ENCODE measurements at regions not wholly inside any gene's neighbourhood (a gene's known extent, or its start where the extent isn't known, plus 50 kb on each side); places are given as distances from the start of the nearest gene placed in this dataset.

- H3K36me3 Mint-ChIP-seq (ENCODE audit: insufficient read depth): no peaks in the 10 kb centered on the region
- no peak overlapping the region for H3K27ac Mint-ChIP-seq
- H3K27me3 Mint-ChIP-seq: peaks cover 25% of the 10 kb centered on the region
- H3K4me3 Mint-ChIP-seq (ENCODE audit: low read depth): no peak overlapping the region
- peaks cover 5% of the 10 kb centered on the region for H3K4me1 Mint-ChIP-seq (ENCODE audit: low read depth)
- TF ChIP-seq, protein P1, sequence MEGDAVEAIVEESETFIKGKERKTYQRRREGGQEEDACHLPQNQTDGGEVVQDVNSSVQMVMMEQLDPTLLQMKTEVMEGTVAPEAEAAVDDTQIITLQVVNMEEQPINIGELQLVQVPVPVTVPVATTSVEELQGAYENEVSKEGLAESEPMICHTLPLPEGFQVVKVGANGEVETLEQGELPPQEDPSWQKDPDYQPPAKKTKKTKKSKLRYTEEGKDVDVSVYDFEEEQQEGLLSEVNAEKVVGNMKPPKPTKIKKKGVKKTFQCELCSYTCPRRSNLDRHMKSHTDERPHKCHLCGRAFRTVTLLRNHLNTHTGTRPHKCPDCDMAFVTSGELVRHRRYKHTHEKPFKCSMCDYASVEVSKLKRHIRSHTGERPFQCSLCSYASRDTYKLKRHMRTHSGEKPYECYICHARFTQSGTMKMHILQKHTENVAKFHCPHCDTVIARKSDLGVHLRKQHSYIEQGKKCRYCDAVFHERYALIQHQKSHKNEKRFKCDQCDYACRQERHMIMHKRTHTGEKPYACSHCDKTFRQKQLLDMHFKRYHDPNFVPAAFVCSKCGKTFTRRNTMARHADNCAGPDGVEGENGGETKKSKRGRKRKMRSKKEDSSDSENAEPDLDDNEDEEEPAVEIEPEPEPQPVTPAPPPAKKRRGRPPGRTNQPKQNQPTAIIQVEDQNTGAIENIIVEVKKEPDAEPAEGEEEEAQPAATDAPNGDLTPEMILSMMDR (IDR thresholded peaks at IDR 0.05; ENCODE audit: unreplicated experiment): no peak
- no peak for DNase-seq (ENCODE audit: low spot score, unreplicated experiment)
- peaks cover 2% of the 10 kb centered on the region for H3K9me3 Mint-ChIP-seq (ENCODE audit: low read depth)
These were observed 136.9 kb upstream of the SYT13 start for GRCh38 chr11:45423036-45423435.

GRCh38 chr11:45414088-45414487 lies 127.9 kb upstream of the SYT13 start:
- H3K9me3 Mint-ChIP-seq (ENCODE audit: low read depth): peaks cover 2% of the 10 kb centered on the region
- TF ChIP-seq, protein P1 (IDR thresholded peaks at IDR 0.05; ENCODE audit: unreplicated experiment): no peak

DNA sequence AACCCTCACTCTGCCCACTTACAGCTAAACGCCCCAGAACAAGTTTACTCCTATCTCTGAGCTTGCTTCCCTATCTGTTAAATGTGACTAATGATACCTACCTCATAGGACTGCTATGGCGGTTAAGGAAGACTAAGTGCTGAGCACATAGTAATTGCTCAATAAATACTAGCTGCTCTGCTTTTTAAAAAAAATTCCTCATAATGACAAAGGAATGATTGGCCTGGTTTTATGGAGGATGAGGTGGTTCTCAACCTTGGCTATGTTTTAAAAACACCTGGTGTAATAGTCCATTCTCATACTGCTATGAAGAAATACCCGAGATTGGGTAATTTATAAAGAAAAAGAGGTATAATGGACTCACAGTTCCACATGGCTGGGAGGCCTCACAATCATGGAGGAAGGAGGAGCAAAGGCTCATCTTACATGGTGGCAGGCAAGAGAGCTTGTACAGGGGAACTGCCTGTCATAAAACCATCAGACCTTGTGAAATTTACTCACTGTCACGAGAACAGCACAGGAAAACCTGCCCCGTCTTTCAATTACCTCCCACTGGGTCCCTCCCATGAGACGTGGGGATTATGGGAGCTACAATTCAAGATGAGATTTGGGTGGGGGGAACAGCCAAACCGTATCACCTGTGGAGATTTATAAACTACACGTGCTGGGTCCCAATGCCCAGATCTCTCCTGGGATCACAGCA lies 127.2 kb upstream of the SYT13 start:
- DNase-seq (ENCODE audit: low spot score, unreplicated experiment): no peak
- no peak overlapping the region for H3K4me3 Mint-ChIP-seq (ENCODE audit: low read depth)
- TF ChIP-seq, protein P1 (IDR thresholded peaks at IDR 0.05; ENCODE audit: unreplicated experiment): no peak
- H3K27me3 Mint-ChIP-seq: peaks cover 9% of the 10 kb centered on the region
- no peak overlapping the region for H3K27ac Mint-ChIP-seq
- H3K9me3 Mint-ChIP-seq (ENCODE audit: low read depth): no peaks in the 10 kb centered on the region
- peaks cover 17% of the 10 kb centered on the region for H3K4me1 Mint-ChIP-seq (ENCODE audit: low read depth)
- no peaks in the 10 kb centered on the region for H3K36me3 Mint-ChIP-seq (ENCODE audit: insufficient read depth)

More at GRCh38 chr11:45414088-45414487, 127.9 kb upstream of the SYT13 start:
- Mint-ChIP-seq H3K36me3 (ENCODE audit: insufficient read depth) (no peaks in the 10 kb centered on the region), H3K27ac (no peak overlapping the region), H3K4me1 (ENCODE audit: low read depth) (peaks cover 14% of the 10 kb centered on the region), H3K27me3 (peaks cover 9% of the 10 kb centered on the region), H3K4me3 (ENCODE audit: low read depth) (no peak overlapping the region)
- no peak for DNase-seq (ENCODE audit: low spot score, unreplicated experiment)

DNA sequence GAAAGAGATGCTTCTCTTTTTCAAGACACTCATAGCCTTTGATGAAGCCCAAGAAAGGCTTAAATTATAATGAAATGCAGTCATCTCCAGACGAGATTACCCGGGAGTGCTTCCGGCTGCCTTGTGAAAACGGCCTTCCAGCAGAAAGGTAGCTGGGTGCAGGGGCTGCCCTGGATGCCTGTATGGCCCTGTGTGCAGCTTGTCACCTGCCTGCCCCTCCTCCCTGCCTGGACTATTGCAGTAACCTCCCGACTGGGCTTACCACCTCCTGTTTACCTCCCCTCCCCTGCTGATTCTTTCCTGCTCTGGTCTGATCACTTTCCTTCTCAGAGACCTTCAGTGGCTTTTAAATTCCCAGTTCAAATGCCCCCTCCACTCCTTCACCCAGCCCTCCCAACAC lies 126.4 kb upstream of the SYT13 start:
- H3K27ac Mint-ChIP-seq: no peak overlapping the region
- no peaks in the 10 kb centered on the region for H3K36me3 Mint-ChIP-seq (ENCODE audit: insufficient read depth)
- no peak overlapping the region for H3K4me3 Mint-ChIP-seq (ENCODE audit: low read depth)
- peaks cover 13% of the 10 kb centered on the region for H3K4me1 Mint-ChIP-seq (ENCODE audit: low read depth)
- H3K27me3 Mint-ChIP-seq: peaks cover 13% of the 10 kb centered on the region
- no peak for DNase-seq (ENCODE audit: low spot score, unreplicated experiment)
- TF ChIP-seq, protein P1 (IDR thresholded peaks at IDR 0.05; ENCODE audit: unreplicated experiment): no peak
- H3K9me3 Mint-ChIP-seq (ENCODE audit: low read depth): no peaks in the 10 kb centered on the region

DNA sequence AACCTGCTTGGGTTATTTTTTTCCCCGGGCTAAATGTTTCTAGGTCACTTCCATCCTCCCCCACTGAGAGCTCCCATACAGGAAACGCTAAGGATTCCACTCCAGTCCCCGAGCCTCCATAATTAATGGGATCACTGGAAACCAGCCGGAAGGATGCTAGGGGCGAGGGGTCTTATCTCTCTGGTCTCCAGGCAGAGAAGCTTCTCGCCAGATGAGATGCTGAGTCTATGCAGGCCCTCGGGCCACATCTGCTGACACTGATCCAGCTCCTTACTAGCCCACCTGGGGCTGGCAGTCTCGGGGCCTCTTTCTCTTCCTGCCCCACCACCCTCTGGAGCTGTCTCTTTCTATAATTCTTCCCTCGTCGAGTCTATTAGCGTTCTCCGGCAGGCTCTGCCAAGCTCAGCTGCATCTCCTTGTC lies 125.9 kb upstream of the SYT13 start:
- Mint-ChIP-seq H3K27ac (no peak overlapping the region), H3K36me3 (ENCODE audit: insufficient read depth) (no peaks in the 10 kb centered on the region), H3K4me1 (ENCODE audit: low read depth) (peaks cover 13% of the 10 kb centered on the region), H3K9me3 (ENCODE audit: low read depth) (no peaks in the 10 kb centered on the region), H3K4me3 (ENCODE audit: low read depth) (no peak overlapping the region), H3K27me3 (peaks cover 13% of the 10 kb centered on the region)
- TF ChIP-seq, protein P1 (IDR thresholded peaks at IDR 0.05; ENCODE audit: unreplicated experiment): no peak
- no peak for DNase-seq (ENCODE audit: low spot score, unreplicated experiment)
